Inflammatory macrophage (primary cell): ENCODE measurements at regions not wholly inside any gene's neighbourhood (a gene's known extent, or its start where the extent isn't known, plus 50 kb on each side); places are given as distances from the start of the nearest gene placed in this dataset.
A peak's percentile ranks its signal among the peaks of the same experiment; 100 is the strongest.

Experiments used
- DNase-seq, 2 donors: peaks; one replicate each; pipeline ENCODE4 v3.0.0-alpha.2; 2020 to 2022

DNA sequence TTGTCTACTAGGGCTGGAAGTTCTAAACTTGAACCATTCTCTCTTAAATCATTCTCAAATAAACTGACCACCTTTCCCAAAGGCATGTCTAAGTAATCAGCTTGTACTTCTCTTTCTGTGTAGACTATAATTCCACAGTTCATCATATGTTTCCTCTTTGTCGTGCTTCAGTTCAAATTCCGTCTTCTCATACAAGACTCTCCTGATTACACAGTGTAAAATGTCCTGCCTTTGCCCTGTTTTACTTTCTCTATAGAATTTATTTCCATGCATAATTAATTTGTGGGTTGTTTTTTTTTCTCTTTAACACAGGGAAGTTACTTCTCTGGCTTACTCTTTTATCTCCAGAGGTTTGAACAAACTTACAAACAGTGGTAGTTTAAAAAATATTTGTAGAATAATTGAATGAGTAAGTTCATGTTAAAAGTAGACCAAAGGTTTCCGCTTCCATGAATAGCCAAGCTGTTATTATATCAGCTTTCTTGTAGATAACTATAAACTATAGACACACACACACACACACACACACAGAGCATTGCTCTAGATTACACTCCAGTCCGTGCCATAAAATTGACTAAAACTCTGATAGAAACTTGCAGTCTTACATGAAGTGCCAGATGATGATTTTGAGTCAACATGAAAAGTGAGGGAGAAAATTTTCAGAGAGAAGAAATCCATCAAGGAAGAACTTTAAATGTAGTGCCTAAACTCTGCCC is 119.0 kb downstream of the SUCNR1 start:
- DNase-seq: no peak

DNA sequence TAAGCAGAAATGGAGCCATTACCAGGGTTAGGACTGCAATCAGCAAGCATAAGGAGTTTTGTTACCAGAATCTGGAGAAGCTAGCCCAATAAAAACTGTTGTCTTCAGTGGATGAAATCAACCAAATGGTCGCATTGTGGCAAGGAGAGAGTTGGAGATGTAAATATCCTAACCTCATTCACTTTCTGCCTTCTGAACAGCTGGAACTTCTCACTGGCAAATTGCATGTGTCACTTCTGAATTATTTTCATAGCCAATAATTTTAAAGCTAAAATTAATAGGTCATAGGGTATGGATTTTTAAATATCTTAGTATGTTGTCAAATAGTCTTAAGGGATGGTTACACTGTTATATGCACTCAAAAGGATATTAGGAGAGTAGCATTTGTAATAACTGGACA is 121.6 kb downstream of the SUCNR1 start:
- DNase-seq: no peak

DNA sequence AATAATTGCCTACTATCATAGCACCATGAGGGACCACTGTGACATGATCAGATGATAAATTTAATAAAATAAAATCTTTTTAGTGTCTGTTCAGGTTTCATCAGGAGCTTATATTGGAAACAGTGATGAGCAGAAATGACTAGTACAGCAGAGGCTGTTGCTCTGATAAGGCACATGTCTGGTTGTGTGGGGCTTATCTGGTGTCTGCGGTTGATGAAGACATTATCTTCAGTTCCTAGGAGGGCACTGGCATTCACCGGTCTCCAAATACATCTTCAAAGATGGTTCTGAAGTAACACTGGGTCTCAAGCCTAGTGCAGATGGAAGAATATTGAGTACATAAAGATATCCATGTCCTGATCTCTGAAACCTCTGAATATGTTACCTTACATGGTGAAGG is 125.3 kb downstream of the SUCNR1 start:
- no peak for DNase-seq

DNA sequence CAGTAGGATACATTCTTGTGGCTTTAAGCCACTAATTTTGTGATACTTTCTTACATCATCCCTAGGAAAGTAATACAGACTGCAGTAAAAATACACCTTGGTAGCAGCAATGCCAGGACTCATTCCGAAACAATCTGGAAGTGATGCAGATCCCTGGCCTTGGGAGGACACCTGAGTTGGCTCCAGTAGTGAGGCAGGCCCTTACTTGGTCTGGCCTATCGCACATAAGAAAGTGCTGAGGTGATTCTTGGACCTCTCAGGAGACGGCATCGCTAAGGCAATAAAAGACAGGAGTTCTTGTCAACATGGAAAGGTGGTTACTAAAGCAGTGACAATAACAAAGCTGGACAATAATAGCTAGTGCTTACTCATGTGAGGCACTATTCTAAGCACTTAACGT is 126.5 kb downstream of the SUCNR1 start:
- no peak for DNase-seq

DNA sequence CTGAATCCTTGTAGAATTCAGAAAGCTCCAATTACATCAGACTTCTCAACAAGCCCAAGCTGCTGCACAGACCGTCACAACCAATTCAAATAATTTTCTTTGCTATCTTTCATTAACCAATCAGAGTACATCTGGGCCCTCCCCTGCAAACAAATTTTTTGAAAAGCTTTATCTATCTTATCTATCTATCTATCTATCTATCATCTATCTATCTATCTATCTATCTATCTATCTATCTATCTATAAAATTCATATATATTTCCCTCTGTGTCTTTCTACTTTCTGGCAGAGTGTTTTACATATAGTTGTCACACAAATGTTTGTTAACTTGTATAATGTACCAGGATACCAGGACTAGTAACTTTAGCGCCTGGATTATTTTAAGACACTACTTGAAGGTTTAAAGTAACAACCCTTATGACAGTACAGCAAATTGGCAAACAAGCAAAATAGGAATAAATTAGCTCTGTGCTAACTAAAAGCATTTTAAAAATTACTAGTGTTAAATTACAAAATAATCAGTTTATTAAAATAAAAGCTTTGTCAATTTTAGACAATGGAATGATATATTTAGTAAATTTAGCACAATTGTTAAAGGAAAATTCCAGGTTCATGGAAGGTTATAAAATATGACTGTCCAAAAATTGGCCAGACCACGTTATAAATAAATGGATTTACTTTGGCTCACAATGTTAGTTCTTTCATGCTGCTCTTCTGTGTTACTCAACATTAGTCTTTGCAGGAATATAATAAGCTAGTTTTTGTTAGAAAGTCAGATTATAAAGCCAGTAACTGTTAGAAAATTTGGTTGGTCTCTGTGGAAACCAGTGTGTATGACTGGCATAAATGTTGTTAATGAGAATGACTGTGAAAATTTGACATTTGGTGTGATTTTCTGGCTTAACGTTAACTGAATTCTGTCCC is 138.6 kb downstream of the SUCNR1 start:
- DNase-seq: no peak

DNA sequence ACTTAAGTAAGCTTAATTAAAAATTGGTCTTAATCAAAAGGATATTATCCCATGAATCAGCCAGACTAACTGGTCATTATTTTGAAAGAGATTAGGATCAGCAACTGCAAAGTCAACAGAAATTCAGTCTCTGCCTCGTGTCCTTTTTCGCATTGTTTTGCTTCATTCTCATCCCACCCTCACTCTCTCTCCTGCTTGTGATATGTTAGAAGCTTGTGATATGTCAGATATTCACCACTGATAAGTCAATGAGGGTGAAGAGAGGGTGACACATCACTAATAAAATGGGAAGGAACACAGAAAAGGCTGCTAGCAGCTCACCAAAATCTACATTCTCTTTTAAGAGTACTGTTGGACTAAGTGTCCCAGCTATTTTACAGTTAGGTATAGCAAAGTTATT is 146.1 kb downstream of the SUCNR1 start:
- no peak for DNase-seq

DNA sequence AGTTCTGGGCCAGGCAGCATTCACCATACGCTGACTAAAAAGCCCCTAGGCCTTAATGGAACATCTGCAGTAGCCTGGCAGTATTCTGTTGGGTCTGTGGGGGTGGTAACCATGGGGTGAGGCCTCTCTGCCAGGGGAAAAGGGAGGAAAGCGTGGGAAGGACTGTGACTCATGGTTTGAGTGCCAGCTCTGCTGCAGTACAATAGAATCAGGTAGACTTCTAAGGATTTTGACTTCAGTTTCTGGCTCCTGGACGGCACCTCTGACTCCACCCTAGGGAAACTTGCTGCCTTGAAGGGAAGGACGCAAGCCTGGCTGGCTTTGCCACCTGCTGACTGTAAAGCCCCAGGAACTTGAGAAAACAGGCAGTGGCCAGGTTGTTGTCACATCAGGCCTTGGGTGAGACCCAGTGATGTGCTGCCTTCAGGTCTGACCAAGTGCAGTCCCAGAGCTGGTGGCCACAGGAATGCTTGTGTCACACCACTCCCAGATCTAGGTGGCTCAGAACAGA is 148.6 kb downstream of the SUCNR1 start:
- DNase-seq: peak; percentile 55 to 65

DNA sequence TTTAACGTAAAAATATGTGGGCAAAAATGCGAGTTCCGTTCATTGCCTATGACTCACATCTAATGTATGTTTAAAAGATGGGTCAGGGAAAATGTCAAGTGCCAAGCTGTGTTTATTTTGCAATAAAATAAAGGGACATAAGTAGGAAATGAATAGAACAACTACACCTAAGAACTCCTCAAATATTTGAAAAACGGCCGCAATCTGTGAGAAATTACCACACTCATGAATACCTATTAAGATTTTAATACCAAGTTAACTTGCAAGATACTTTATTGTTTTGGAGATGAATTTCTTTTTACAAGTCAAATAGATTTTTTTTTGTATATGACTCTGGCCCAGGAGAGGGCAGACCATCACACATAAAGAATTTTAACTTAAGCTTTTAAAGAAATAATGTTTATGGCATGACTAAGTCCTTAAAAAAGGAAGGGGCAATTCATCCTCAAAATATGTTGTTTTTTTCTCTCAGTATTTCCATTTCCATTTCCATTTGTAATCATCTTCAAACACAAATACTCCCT is 152.7 kb downstream of the SUCNR1 start:
- peak; percentile 4 to 43 for DNase-seq

DNA sequence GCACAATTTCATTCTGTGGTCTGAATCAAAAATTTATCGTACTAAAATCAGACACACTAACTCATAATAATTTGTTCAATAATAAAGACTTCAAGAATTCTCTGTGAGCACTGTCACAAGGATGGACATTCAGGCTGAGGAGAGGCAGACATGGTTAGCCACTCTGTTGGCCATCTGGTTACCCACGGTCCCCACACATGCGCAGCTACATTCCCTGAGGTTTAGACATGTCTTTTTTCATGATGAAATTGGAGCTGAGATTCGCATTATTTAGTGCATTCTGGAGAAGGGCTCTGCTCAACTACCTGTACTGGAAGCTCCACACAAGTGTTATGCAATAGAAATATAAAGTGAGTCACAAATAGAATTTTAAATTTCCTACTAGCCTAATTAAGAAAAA is 156.9 kb downstream of the SUCNR1 start:
- DNase-seq: no peak

DNA sequence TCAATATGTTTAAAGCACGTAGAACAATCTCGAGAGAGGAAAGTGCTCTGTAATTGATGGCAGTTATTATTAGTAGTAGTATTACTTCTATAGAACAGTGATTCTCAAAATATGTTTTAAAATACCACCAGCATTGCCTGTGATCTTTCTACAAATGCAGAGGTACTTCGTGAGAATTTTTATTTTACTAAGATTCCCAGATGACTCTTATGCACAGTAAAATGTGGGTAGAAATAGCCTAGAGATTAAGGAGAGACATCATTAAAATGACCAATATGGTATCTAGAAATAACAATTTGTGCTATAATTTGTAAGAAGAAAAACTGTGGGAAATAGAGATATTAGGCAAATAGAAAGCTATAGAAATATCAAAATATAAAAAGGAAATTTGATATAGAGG is 157.9 kb downstream of the SUCNR1 start:
- no peak for DNase-seq

DNA sequence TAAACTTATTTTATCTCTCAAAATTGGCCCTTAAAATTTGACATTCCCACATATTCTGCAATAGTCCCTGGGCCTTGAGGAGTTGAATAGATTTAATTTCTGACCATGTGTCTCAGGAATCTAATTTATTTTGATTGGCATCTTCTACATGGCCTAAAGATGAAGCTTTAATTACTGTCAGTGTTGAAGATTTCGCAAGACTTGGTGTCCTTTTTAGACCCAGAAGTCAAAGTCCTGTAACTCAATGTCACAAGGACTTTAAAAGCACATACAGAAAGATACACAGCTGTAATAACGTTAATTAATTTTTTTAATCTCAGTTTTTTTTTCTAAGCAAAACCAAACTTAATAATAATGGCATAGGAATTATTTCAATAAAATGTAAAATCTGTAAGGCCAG is 163.9 kb downstream of the SUCNR1 start:
- DNase-seq: no peak

DNA sequence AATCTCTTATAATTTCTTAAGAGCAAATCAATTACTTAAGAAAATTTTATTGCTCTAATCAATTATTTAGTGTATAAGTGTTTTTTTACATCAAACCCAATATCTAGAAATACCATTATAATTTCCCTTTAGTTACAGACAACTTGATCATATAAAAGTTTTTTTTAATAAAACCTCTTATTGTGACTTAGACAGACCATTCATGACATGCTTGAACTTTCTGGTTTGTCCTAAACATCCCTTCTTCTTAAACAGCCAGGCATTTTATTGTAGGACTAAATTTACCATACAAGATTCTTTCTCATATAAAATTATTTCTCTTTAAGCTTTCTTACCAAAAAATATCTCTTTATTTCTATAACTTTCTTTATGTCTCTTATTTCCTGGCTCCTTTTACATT is 164.5 kb downstream of the SUCNR1 start:
- DNase-seq: no peak

DNA sequence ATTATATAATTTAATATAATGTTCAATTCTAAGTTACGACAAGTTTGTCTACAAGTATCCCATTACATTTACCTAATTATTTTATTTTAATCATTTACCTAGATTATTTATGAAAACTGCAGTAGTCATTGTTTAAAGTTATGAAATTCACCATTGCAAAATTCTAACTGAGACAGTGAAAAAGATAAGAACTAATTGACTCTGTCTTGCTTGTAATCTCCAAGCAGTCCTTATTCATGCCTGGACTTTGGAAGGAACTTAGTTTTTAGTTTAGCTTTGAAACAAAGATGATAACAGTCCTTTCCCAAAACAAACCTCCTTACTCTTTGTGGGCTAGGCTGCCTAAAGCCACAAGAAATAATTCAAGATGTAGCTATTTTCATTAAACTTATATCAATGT is 165.0 kb downstream of the SUCNR1 start:
- DNase-seq: no peak

DNA sequence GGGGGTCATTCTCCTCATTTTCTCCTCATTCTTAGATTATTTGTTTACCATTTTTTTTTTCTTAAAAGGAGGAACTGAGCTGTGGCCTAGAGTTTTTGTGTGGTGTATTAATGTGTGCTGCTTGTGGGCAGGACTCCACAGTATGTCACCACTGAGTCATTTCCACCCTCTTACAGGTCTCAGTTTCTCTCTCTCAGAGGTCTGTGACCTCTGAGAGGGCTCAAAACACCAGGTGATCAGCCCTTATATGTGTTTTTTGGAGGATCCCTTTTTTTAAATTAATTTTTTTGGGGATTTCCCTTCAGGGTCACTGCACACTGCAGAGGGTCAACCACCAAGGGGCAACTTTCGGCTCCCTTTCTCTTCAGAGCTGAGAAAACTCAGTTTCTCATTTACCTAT is 166.4 kb downstream of the SUCNR1 start:
- no peak for DNase-seq

DNA sequence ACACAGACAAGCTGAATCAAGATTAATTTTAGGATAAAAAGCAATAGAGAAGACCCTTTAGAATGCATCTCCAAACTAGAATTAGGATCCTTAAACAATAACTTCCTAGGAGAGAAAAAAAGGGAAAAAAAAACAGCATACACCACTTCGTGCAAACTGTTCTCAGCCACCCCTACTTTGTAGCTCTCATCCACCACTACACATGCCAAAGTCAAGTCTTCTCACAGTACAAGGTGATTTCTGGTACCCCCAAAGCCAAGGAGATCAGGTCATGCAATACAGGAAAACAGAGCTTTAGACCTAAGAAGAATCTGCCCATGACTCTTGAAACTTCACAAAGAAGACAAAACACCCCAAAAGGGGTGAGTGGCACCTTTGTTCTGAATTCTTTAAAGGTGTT is 166.9 kb downstream of the SUCNR1 start:
- DNase-seq: no peak

DNA sequence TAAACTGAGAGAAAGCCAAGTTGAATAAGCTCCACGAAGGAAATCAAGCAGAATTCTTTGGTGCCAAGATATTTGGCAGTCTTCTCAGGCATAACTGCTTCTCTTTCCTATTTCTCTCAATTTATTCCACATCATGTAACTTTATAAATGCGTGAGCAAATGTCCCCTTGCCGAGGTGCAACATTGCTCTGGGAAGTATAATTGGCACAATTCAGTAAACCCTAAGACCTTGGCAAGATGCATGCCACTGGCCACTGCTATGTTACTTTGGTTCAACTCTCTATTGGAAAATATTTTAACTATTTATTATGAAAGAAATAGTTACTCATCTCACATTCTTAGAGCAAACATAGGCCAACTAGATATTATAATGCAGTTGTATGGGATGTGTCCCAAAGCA is 170.2 kb downstream of the SUCNR1 start:
- DNase-seq: no peak

DNA sequence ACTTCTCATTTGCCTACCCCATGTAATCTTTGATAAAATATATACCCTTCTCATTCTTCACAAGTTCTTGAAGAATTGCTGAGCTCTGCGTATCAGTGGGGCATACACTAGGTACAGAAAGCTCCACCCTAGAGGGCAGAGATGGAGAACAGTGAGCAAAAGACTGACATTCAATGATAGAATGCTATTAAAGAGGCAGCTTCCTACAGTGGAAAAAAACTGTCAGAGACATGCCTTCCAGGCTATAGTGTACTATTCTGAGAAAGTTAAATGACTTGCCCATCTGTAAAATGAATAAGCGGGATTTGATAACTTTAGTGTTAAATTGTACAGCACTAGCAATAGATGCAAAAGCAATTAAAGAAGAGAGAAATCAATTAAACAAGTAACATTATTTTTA is 172.8 kb downstream of the SUCNR1 start:
- no peak for DNase-seq

DNA sequence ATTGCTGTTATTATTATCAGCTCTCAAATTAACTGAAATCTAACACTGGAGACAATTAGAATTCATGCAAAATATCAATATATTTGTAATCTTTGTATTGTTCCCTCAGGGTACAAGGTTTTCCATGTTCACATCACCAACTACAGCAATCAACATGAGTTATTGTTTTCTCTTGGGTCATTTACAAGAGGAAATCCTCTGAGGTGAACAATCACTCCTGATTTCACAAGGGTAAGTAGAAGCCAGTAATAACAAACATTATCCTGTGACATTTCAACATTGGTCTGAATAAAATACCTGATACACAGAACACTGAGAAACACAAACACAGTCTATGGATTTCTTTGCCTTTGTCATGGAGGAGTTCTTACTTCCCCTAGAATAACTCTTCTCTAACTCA is 174.0 kb downstream of the SUCNR1 start:
- DNase-seq: no peak

DNA sequence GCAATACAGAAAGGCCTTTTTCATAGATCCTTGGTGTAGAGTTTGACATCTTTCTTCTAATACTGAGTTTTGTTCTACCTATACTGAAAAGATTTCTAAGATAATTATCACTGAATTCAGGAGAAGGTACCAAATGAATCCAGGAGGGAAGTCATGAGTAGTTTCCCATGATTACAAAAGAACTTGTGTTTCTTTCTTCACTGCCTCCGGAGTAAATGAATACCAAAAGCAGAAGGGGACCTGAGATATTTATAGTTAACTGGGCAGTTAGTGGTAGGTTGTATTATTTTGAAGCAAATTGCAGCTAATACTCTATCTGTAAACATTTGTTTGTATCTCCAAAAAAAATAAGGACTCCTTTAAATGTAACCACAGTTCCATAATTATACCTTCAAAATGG is 175.4 kb downstream of the SUCNR1 start:
- peak; percentile 25 to 57 for DNase-seq

DNA sequence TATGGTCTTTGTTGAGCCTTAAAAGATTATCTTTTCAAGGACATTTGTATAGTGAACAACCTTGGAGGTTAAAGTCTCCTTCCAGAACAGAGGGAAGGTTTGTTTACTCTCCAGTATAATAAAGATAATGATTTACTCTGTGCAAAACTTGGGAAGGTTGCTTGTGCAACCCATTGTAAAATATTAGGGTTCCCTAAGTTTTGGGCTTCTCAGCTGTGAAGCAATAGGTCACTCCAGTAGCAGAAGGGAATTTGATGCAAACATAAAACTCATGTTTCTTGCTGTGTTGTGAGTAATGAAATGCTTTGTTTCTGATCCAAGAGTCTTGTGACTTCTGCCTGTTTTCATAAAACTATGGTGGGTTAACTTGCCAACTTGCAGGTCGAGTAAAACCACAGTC is 177.5 kb downstream of the SUCNR1 start:
- no peak for DNase-seq

DNA sequence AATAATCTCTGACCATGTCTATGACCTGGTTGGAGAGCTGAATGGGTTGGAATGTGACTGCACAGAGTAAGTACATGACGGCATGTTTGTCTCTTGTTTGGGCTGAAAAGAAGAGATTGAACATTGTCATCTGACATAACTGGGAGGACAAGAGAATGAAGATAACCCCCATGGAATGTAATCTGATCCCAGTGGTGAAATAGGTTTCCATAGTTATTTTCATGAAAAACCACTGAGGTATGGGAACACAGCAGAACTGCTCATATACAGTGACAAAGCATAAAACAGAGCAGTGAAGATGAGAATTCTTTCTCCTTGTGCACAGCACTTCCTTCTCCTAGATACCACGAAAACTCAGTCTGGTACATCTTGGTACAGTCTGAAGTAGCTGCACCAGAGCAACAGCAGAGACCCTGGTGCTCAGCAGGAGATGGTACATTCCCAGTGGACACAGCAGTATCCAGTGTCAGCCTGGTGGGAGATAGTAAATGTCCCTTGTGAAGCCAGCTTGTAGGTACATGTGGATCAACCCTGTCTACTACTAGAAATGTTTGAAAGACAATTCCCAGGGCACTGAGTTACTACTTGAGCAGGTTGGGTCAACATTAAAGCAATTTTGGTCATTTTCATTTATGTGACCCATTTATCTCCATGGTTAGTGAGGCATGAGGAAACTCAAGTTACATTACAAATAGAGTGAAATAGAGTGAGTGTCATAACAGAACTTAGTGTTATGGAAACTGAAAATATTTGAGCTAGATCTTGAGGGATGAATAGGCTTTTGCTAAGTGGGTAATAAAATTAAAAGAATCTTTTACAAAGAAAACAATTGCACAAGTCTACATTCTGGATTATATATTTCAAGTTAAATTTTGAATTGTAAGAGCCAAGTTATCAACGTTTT is 178.3 kb downstream of the SUCNR1 start:
- no peak for DNase-seq

DNA sequence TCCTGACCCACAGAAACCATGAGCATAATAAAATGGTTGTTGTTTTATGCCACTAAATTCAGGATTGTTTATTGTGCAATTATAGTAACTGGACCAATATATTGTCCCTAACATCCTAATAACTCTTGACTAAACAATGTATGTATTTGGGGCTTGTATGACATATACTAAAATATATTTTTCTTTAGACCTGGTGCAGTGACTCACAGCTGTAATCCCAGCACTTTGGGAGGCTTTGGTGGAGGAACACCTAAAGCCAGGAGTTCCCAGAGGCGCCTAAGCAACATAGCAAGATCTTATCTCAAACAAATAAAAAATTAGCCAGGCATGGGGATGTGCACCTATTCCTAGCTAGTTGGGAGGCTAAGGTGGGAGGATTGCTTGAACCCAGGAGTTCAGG is 180.4 kb downstream of the SUCNR1 start:
- no peak for DNase-seq

DNA sequence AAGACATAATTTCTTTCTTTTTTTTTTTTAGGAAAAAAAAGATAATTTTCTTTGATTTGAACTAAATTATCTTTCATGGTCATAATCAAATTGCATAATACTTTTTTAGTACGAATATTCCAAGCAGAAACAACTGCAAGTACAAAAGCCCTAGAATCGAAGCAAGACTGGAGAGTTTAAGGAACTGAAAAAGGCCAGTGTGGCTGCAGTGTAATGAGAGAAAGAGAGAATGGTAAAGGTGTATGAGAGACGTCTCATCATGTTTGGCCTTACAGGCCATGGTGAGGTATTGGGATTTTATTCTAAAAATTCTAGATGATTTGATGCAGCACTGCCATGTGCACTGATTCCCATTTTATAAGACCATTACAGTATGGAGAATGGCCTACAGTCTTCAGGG is 180.9 kb downstream of the SUCNR1 start:
- no peak for DNase-seq
